PFSK-1 (cell line): ENCODE measurements at regions not wholly inside any gene's neighbourhood (a gene's known extent, or its start where the extent isn't known, plus 50 kb on each side); places are given as distances from the start of the nearest gene placed in this dataset.

ENCODE experiments used
- REST ChIP-seq, 2 experiments: IDR thresholded peaks; 2 replicates each; pipeline versions ENCODE4 v1.6.1 to v1.8.0; 2011 to 2012; ENCODE audit warnings: low read depth in 2 of 2, low read length in 2 of 2, control low read depth in 1 of 2, inconsistent platforms in 1 of 2, mild to moderate bottlenecking in 1 of 2, moderate library complexity in 1 of 2; ENCODE audit not compliant: insufficient read depth in 1 of 2
- SIN3A ChIP-seq: IDR thresholded peaks from 2 replicates; pipeline ENCODE4 v1.6.1; 2012; ENCODE audit warnings: mild to moderate bottlenecking, low read length, moderate library complexity, borderline replicate concordance; ENCODE audit not compliant: insufficient read depth

GRCh38 chr1:201767339-201767738 lies 61.6 kb upstream of the IPO9 start:
- TF ChIP-seq REST (IDR thresholded peaks at IDR 0.05; ENCODE audit: insufficient read depth in 1 of 2, low read depth in 2 of 2, low read length in 2 of 2) (no peak), SIN3A (no peak)
